ENCODE measurements at regions not wholly inside any gene's neighbourhood (a gene's known extent, or its start where the extent isn't known, plus 50 kb on each side); places are given as distances from the start of the nearest gene placed in this dataset.

DNA sequence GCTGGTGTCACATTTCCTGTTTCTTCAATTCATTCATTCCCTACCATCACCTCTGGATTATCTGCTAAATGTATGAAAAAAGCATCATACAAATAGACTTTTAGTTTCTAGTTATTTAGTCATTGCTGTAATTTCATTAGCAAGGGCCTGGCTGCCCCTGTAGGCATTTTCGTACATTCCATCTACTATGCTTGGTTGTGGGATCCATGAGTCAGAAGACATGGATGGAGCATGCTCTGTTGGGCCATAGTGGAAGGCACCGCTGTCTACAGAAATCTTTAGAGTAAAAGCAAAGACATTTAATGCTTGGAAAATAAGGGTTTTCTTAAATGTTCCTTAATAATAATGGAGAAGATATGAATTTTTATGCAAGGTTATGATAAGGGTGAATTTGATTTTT, 324.8 kb upstream of the MEIS1 start:
- H3K9me3 ChIP-seq (ENCODE audit: control insufficient read depth, insufficient read depth, low read depth, low read length), result no peaks in the 10 kb centered on the region
- CTCF ChIA-PET, result interaction anchor here (1.1 kb wide), 1 partner anchor 8 kb away, joined by 3 read pairs; no protein-coding TSS in a partner anchor

DNA sequence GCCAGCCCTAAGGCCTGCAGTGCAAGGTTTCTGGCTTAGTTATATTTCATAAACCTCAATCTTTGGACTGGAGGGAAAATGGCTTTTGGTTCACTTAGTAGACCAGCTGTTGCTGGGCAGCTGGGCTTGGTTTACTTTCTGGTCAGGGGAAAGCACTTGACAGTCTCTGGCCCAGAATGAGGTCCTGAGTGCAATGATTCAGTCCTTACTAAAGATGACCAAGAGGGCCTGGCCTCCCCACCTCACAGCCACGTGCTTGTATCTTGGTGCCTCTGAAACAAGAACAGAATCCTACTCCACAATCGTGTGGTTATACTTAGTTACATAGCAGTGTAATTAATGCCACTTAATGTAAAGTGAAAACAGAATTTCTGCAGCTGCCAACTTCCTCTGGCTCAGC, 325.5 kb upstream of the MEIS1 start:
- no peak for TF ChIP-seq ZNF785 (tag by site-specific recombination; IDR thresholded peaks at IDR 0.05)
- no peak for TF ChIP-seq ZBTB21 (tag by site-specific recombination; IDR thresholded peaks at IDR 0.05)
- no peak for TF ChIP-seq ZNF747 (tag by site-specific recombination; IDR thresholded peaks at IDR 0.05)
- no peak for TF ChIP-seq ZNF354C (tag by site-specific recombination; IDR thresholded peaks at IDR 0.05; ENCODE audit: borderline replicate concordance, low read depth)
- TF ChIP-seq KLF16 (tag by site-specific recombination; IDR thresholded peaks at IDR 0.05), result no peak
- TF ChIP-seq ZNF138 (tag by site-specific recombination; IDR thresholded peaks at IDR 0.05; ENCODE audit: borderline replicate concordance), result no peak
- no peak for TF ChIP-seq ZNF214 (tag by site-specific recombination; IDR thresholded peaks at IDR 0.05; ENCODE audit: borderline replicate concordance)
- no peak for TF ChIP-seq ZNF548 (tag by site-specific recombination; IDR thresholded peaks at IDR 0.05)
- no peak for TF ChIP-seq ZSCAN18 (tag by site-specific recombination; IDR thresholded peaks at IDR 0.05)
- no peak for TF ChIP-seq GLIS2 (tag by site-specific recombination; IDR thresholded peaks at IDR 0.05)
- no peak for TF ChIP-seq ZNF48 (tag by site-specific recombination; IDR thresholded peaks at IDR 0.05)
- TF ChIP-seq YY2 (tag by site-specific recombination; IDR thresholded peaks at IDR 0.05), result no peak
- TF ChIP-seq ZFP37 (tag by site-specific recombination; IDR thresholded peaks at IDR 0.05), result no peak
- no peak for TF ChIP-seq PATZ1 (tag by site-specific recombination; IDR thresholded peaks at IDR 0.05)
- TF ChIP-seq ZNF37A (tag by site-specific recombination; IDR thresholded peaks at IDR 0.05), result no peak
- no peak for TF ChIP-seq ZFP41 (tag by site-specific recombination; IDR thresholded peaks at IDR 0.05; ENCODE audit: borderline replicate concordance)
- TF ChIP-seq ZNF624 (tag by site-specific recombination; IDR thresholded peaks at IDR 0.05), result no peak
- TF ChIP-seq, protein P1, sequence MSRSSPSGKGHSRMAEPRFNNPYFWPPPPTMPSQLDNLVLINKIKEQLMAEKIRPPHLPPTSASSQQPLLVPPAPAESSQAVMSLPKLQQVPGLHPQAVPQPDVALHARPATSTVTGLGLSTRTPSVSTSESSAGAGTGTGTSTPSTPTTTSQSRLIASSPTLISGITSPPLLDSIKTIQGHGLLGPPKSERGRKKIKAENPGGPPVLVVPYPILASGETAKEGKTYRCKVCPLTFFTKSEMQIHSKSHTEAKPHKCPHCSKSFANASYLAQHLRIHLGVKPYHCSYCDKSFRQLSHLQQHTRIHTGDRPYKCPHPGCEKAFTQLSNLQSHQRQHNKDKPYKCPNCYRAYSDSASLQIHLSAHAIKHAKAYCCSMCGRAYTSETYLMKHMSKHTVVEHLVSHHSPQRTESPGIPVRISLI (tag by site-specific recombination; IDR thresholded peaks at IDR 0.05), result no peak
- TF ChIP-seq ZNF133 (tag by site-specific recombination; IDR thresholded peaks at IDR 0.05), result no peak
- TF ChIP-seq BCL6B (tag by site-specific recombination; IDR thresholded peaks at IDR 0.05), result no peak

More for the DNA sequence above, 324.8 kb upstream of the MEIS1 start:
- Histone ChIP-seq H3K4me1 (ENCODE audit: control insufficient read depth, insufficient read depth, low read length) (no peaks in the 10 kb centered on the region), H3K27ac (ENCODE audit: extremely low read depth, low read depth, low read length) (no peak overlapping the region), H3K36me3 (ENCODE audit: control insufficient read depth in 2 of 2, insufficient read depth in 1 of 2, low read length in 2 of 2) (no peaks in the 10 kb centered on the region), H3K4me3 (ENCODE audit: low read depth, low read length) (no peak overlapping the region)
- POLR2A ChIA-PET, result no interaction called here
- no peak for TF ChIP-seq ZNF658 (tag by site-specific recombination; IDR thresholded peaks at IDR 0.05)
- no peak for TF ChIP-seq ZBTB20 (tag by site-specific recombination; IDR thresholded peaks at IDR 0.05)
- TF ChIP-seq ZNF114 (tag by site-specific recombination; IDR thresholded peaks at IDR 0.05), result no peak
- no peak for TF ChIP-seq ZNF654 (tag by site-specific recombination; IDR thresholded peaks at IDR 0.05; ENCODE audit: low read depth)
- no peak for TF ChIP-seq ZNF621 (tag by site-specific recombination; IDR thresholded peaks at IDR 0.05)
- no peak for TF ChIP-seq ZNF174 (tag by site-specific recombination; IDR thresholded peaks at IDR 0.05)

More for the DNA sequence above, 325.5 kb upstream of the MEIS1 start:
- POLR2A ChIA-PET, result no interaction called here
- no peak overlapping the region for H3K27ac ChIP-seq (ENCODE audit: extremely low read depth, low read depth, low read length)
- no peak overlapping the region for H3K4me3 ChIP-seq (ENCODE audit: low read depth, low read length)
- H3K4me1 ChIP-seq (ENCODE audit: control insufficient read depth, insufficient read depth, low read length), result no peaks in the 10 kb centered on the region
- no peaks in the 10 kb centered on the region for H3K9me3 ChIP-seq (ENCODE audit: control insufficient read depth, insufficient read depth, low read depth, low read length)
- no peaks in the 10 kb centered on the region for H3K36me3 ChIP-seq (ENCODE audit: control insufficient read depth in 2 of 2, insufficient read depth in 1 of 2, low read length in 2 of 2)
- CTCF ChIA-PET, result interaction anchor here (0.6 kb wide), 1 partner anchor 12 kb away, joined by 3 read pairs; no protein-coding TSS in a partner anchor
